ENCODE measurements at regions not wholly inside any gene's neighbourhood (a gene's known extent, or its start where the extent isn't known, plus 50 kb on each side); places are given as distances from the start of the nearest gene placed in this dataset.

GRCh38 chrX:113726009-113726408, 857.9 kb upstream of the HTR2C start:
- DNase-seq, result no peak

- DNase-seq, result no peak
Observed at GRCh38 chrX:113699939-113700338, 859.3 kb upstream of the AMOT start.

- peak; percentile 24 for DNase-seq
Observed at GRCh38 chrX:113675278-113675677, 834.6 kb upstream of the AMOT start.

GRCh38 chrX:113651306-113651705, 810.7 kb upstream of the AMOT start:
- DNase-seq, result no peak

GRCh38 chrX:113644426-113644825, 803.8 kb upstream of the AMOT start:
- peak; percentile 73 for DNase-seq

GRCh38 chrX:113634565-113634964, 793.9 kb upstream of the AMOT start:
- DNase-seq, result no peak

GRCh38 chrX:113629326-113629725, 788.7 kb upstream of the AMOT start:
- no peak for DNase-seq

- peak; percentile 1 for DNase-seq
Observed at GRCh38 chrX:113594123-113594841, 753.7 kb upstream of the AMOT start.

- no peak for DNase-seq
Observed at GRCh38 chrX:113586281-113586898, 745.8 kb upstream of the AMOT start.

GRCh38 chrX:113580486-113580885, 739.9 kb upstream of the AMOT start:
- no peak for DNase-seq

- DNase-seq, result no peak
Observed at GRCh38 chrX:113558576-113558975, 717.9 kb upstream of the AMOT start.

GRCh38 chrX:113551919-113552318, 711.3 kb upstream of the AMOT start:
- DNase-seq, result no peak

GRCh38 chrX:113548308-113549015, 707.8 kb upstream of the AMOT start:
- DNase-seq, result no peak

- DNase-seq, result no peak
Observed at GRCh38 chrX:113545040-113545439, 704.4 kb upstream of the AMOT start.

- DNase-seq, result no peak
Observed at GRCh38 chrX:113539599-113540356, 699.1 kb upstream of the AMOT start.

- no peak for DNase-seq
Observed at GRCh38 chrX:113529426-113530013, 688.9 kb upstream of the AMOT start.

GRCh38 chrX:113522814-113523213, 682.2 kb upstream of the AMOT start:
- DNase-seq, result no peak

GRCh38 chrX:113514906-113515305, 674.3 kb upstream of the AMOT start:
- no peak for DNase-seq

GRCh38 chrX:113512700-113513395, 672.2 kb upstream of the AMOT start:
- peak; percentile 83 for DNase-seq

GRCh38 chrX:113510586-113510985, 670.0 kb upstream of the AMOT start:
- no peak for DNase-seq

GRCh38 chrX:113492895-113493294, 652.3 kb upstream of the AMOT start:
- no peak for DNase-seq

GRCh38 chrX:113473418-113473817, 632.8 kb upstream of the AMOT start:
- no peak for DNase-seq
